ENCODE measurements at regions not wholly inside any gene's neighbourhood (a gene's known extent, or its start where the extent isn't known, plus 50 kb on each side); places are given as distances from the start of the nearest gene placed in this dataset.

DNA sequence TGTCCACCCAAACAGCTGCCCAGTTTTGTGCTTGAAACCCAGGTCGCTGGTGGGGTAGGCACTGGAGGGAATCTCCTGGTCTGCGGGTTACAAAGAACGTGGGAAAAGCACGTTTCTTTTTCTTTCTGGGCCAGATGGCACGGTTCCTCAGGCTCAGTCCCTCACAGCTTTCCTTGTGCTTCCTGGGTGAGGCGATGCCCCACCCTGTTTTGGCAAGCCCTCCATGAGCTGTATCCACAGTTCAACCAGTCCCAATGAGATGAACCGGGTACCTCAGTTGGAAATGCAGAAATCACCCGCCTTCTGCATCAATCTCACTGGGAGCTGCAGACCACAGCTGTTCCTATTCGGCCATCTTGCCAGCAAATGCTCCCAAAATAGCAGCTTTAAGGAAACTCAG, 51.4 kb upstream of the TMTC2 start:
- H3K27me3 Mint-ChIP-seq (ENCODE audit: insufficient read depth), result peaks cover 6% of the 10 kb centered on the region
- no peak overlapping the region for H3K27ac ChIP-seq (ENCODE audit: low read depth, low read length)
- H3K4me3 Mint-ChIP-seq, result no peak overlapping the region
- no peak overlapping the region for H3K9ac ChIP-seq (ENCODE audit: extremely low read depth, low read length, poor library complexity, severe bottlenecking)
- 92 to 96% methylated on average over 9 of the region's 9 CpGs for WGBS, 2 experiments (ENCODE audit: insufficient coverage in 1 of 2, insufficient read length in 1 of 2)
- no peaks in the 10 kb centered on the region for H3K36me3 ChIP-seq (ENCODE audit: control insufficient read depth, insufficient read depth, low read length)
- no peaks in the 10 kb centered on the region for H3K27me3 ChIP-seq (ENCODE audit: control insufficient read depth, insufficient read depth, low read length, poor library complexity, severe bottlenecking)
- H3K4me1 ChIP-seq (ENCODE audit: control insufficient read depth, insufficient read depth, low read length), result no peaks in the 10 kb centered on the region
- H3K4me3 ChIP-seq (ENCODE audit: low read length), result no peak overlapping the region
- H3K4me1 Mint-ChIP-seq, result peaks cover 5% of the 10 kb centered on the region
- DNase-seq, result no peak
- no peaks in the 10 kb centered on the region for H3K36me3 Mint-ChIP-seq (ENCODE audit: low read depth)
- no peak overlapping the region for H3K27ac Mint-ChIP-seq
- H3K9me3 ChIP-seq (ENCODE audit: control insufficient read depth, low read length), result no peaks in the 10 kb centered on the region
- TF ChIP-seq, protein P1, sequence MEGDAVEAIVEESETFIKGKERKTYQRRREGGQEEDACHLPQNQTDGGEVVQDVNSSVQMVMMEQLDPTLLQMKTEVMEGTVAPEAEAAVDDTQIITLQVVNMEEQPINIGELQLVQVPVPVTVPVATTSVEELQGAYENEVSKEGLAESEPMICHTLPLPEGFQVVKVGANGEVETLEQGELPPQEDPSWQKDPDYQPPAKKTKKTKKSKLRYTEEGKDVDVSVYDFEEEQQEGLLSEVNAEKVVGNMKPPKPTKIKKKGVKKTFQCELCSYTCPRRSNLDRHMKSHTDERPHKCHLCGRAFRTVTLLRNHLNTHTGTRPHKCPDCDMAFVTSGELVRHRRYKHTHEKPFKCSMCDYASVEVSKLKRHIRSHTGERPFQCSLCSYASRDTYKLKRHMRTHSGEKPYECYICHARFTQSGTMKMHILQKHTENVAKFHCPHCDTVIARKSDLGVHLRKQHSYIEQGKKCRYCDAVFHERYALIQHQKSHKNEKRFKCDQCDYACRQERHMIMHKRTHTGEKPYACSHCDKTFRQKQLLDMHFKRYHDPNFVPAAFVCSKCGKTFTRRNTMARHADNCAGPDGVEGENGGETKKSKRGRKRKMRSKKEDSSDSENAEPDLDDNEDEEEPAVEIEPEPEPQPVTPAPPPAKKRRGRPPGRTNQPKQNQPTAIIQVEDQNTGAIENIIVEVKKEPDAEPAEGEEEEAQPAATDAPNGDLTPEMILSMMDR (conservative IDR thresholded peaks at IDR 0.05), result no peak
- no peaks in the 10 kb centered on the region for H3K9me3 Mint-ChIP-seq

Data from endodermal cell (in vitro differentiated cells).